HL-60 (cell line): ENCODE measurements at regions not wholly inside any gene's neighbourhood (a gene's known extent, or its start where the extent isn't known, plus 50 kb on each side); places are given as distances from the start of the nearest gene placed in this dataset.

ENCODE experiments used
- CTCF ChIP-seq: IDR thresholded peaks from one replicate; pipeline ENCODE4 v1.5.1; 2011; ENCODE audit warnings: low read length, control low read depth, inconsistent platforms; ENCODE audit not compliant: insufficient read depth
- GABPA ChIP-seq: IDR thresholded peaks from 2 replicates; pipeline ENCODE4 v1.6.1; 2012; ENCODE audit warnings: low read depth
- POLR2AphosphoS5 ChIP-seq: IDR thresholded peaks from 2 replicates; pipeline ENCODE4 v1.6.1; 2012; ENCODE audit warnings: low read depth
- REST ChIP-seq: IDR thresholded peaks from 2 replicates; pipeline ENCODE4 v1.6.1; 2012; ENCODE audit warnings: low read depth; ENCODE audit not compliant: insufficient replicate concordance

- TF ChIP-seq REST = no peak
- TF ChIP-seq CTCF = no peak
- no peak for TF ChIP-seq GABPA
- TF ChIP-seq POLR2AphosphoS5 = no peak
Measured at GRCh38 chr2:5145053-5145452, 547.1 kb upstream of the SOX11 start.
